ENCODE measurements at regions not wholly inside any gene's neighbourhood (a gene's known extent, or its start where the extent isn't known, plus 50 kb on each side); places are given as distances from the start of the nearest gene placed in this dataset.

- no peak for DNase-seq (ENCODE audit: low read depth)
Observed at GRCh38 chr3:174403831-174404230, 455.3 kb upstream of the NAALADL2 start.

GRCh38 chr3:174408310-174408709, 450.8 kb upstream of the NAALADL2 start:
- DNase-seq (ENCODE audit: low read depth), result no peak

- DNase-seq (ENCODE audit: low read depth), result no peak
Observed at GRCh38 chr3:174409086-174409743, 449.9 kb upstream of the NAALADL2 start.

- no peak for DNase-seq (ENCODE audit: low read depth)
Observed at GRCh38 chr3:174413062-174413912, 445.8 kb upstream of the NAALADL2 start.

- DNase-seq (ENCODE audit: low read depth), result no peak
Observed at GRCh38 chr3:174414902-174415301, 444.2 kb upstream of the NAALADL2 start.

GRCh38 chr3:174417573-174417972, 441.6 kb upstream of the NAALADL2 start:
- DNase-seq (ENCODE audit: low read depth), result no peak

GRCh38 chr3:174419216-174419615, 439.9 kb upstream of the NAALADL2 start:
- DNase-seq (ENCODE audit: low read depth), result no peak

- DNase-seq (ENCODE audit: low read depth), result no peak
Observed at GRCh38 chr3:174423936-174424335, 435.2 kb upstream of the NAALADL2 start.

- no peak for DNase-seq (ENCODE audit: low read depth)
Observed at GRCh38 chr3:174424656-174425055, 434.5 kb upstream of the NAALADL2 start.

GRCh38 chr3:174425422-174425821, 433.7 kb upstream of the NAALADL2 start:
- DNase-seq (ENCODE audit: low read depth), result no peak

- no peak for DNase-seq (ENCODE audit: low read depth)
Observed at GRCh38 chr3:174430986-174431385, 428.1 kb upstream of the NAALADL2 start.

- no peak for DNase-seq (ENCODE audit: low read depth)
Observed at GRCh38 chr3:174431717-174432116, 427.4 kb upstream of the NAALADL2 start.

GRCh38 chr3:174436367-174436766, 422.8 kb upstream of the NAALADL2 start:
- no peak for DNase-seq (ENCODE audit: low read depth)

- DNase-seq (ENCODE audit: low read depth), result no peak
Observed at GRCh38 chr3:174438501-174439145, 420.5 kb upstream of the NAALADL2 start.

- no peak for DNase-seq (ENCODE audit: low read depth)
Observed at GRCh38 chr3:174439331-174440252, 419.5 kb upstream of the NAALADL2 start.

GRCh38 chr3:174440253-174440701, 418.9 kb upstream of the NAALADL2 start:
- no peak for DNase-seq (ENCODE audit: low read depth)

GRCh38 chr3:174440741-174441587, 418.2 kb upstream of the NAALADL2 start:
- DNase-seq (ENCODE audit: low read depth), result peak; percentile 35

GRCh38 chr3:174441588-174442301, 417.4 kb upstream of the NAALADL2 start:
- DNase-seq (ENCODE audit: low read depth), result no peak

- no peak for DNase-seq (ENCODE audit: low read depth)
Observed at GRCh38 chr3:174442302-174442682, 416.8 kb upstream of the NAALADL2 start.

- DNase-seq (ENCODE audit: low read depth), result no peak
Observed at GRCh38 chr3:174444391-174444790, 414.7 kb upstream of the NAALADL2 start.
